GM19193 (cell line): ENCODE measurements at regions not wholly inside any gene's neighbourhood (a gene's known extent, or its start where the extent isn't known, plus 50 kb on each side); places are given as distances from the start of the nearest gene placed in this dataset.

Source experiments
- POLR2A ChIP-seq: IDR thresholded peaks from 4 replicates; pipeline ENCODE4 v1.6.1; 2011; ENCODE audit not compliant: insufficient read depth, insufficient read length; ENCODE audit errors: extremely low read depth

DNA sequence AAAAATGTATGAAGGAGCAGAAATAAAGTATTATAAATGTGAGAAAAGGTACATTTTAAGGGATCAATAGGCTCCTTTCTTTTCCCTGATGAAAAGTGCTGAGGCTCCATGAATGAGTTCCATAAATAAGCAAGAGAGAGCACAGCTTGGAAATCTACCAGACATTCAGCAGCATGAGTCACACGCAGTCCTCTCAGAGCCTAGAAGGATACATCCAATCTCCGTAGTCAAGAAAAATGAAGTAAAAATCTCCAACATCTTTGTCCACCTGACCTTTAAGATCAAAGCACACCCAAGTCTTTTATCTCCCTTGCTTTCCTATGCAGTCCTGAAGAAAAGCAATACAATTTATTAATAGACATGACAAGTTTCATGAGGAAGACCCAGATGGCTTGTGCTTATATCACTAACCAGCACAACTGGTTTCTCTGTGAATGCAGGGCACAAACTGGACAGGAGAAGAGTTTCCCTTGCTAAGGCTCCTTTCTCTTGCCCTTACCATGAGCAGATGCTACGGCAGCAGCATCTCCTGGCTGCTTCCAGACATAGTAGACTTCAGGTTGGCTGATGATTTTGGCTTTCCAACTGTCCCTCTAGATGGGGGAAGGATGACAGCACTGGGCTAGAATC, 730.8 kb downstream of the EFNB2 start:
- no peak for TF ChIP-seq POLR2A

DNA sequence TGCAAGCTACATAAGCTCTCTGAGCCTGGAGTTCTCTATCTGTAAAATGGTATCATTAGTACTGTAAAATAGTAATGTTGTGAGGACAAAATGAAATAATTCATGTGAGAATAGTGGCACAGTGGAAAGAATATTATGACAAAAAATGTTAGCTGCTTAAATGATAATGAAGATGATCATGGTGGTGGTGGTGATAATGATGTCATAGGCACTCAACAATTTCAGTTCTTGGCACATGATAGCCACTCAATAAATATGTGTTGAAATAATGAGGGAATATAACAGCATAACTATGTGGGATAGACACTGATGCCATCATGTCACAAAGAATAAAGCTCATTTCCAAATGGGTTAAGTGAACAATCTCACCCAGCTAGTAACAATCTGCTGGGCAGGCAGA, 736.3 kb downstream of the EFNB2 start:
- TF ChIP-seq POLR2A: no peak

DNA sequence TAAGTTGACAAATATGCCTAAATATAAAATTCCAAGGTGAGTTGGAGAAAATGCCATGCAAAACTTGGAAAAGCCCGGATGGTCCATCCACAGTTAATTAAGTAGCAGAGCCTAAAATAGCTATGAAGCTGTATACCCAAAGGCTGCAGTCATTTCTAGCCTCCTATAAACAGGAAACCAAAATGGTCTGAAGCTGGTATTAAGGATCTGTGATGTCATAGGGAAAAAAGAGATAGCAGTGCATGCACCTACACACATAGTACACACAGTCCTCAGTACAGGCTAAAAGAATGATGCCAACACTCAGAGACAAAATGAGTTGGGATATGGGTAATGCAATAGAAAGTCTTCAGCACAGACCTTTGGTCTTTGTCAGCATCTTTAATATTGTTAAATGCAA, 736.9 kb downstream of the EFNB2 start:
- TF ChIP-seq POLR2A: no peak

DNA sequence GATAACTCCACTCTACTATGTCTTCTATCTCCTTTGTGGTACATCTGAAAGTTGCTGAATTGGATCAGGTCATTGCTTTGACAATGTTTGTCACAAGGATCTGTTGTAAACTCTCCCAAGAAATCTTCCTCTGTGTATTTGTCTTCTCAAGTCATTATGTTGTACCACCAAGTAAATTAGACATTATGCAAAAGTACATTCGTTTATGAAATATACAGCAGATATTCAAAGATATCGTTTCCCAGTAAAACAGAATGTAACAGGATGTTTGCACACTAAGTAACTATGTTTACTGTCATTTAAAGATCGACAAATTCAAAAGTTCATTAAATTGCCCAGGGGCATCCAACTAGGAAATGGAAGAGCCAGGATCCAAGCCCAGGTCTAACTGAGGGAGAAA, 739.4 kb downstream of the EFNB2 start:
- TF ChIP-seq POLR2A: no peak

DNA sequence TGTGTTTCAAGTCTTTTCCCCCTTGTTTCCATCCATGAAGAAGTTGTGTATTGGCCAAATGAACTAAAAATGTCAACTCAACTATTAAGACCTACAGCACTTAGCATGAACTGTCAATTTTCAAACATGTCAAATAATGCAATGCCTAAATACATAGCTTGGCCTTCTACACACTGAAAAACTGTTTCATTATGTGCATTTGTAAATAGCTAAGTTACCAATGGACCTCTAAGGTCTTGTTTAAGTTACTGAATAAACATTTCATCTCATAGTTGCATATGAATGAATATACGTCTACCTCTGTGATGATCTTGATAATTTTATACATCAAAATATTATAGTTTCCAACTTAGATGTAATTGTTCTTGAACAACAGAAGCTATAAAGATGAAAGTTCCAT, 744.5 kb downstream of the EFNB2 start:
- no peak for TF ChIP-seq POLR2A

DNA sequence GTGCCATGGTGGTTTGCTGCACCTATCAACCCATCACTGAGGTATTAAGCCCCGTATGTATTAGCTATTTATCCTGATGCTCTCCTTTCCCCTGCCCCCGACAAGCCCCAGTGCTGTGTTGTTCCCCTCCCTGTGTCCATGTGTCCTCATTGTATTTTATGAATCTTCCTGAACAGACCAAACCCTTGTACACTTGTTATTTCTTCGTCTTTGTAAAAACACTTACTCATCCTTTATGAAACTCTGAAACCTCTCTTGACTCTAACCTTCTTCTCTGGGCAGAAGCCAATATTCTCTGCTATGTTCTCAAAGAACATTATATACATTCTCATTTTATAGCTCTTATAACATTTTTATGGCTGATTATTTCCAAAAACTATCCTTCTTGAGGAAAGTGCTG, 746.9 kb downstream of the EFNB2 start:
- no peak for TF ChIP-seq POLR2A

DNA sequence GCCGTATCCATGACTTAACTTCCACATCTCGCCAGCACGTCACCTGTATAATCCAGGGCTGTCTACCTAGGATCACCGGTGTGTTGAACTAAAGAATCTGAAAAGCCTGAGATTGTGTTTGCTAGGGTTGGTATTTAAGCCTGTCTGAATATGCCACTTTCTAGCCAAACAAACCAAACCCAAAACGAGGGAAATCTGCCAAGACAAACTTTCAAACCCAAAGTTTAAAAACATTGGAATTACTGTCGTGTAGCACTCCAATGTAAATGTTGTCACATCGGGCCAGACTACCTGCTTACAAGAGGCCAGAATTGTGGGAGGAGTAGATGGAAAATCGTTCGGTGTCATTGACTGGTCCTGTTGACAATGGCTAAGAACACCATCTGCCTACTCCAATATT, 747.8 kb downstream of the EFNB2 start:
- no peak for TF ChIP-seq POLR2A

DNA sequence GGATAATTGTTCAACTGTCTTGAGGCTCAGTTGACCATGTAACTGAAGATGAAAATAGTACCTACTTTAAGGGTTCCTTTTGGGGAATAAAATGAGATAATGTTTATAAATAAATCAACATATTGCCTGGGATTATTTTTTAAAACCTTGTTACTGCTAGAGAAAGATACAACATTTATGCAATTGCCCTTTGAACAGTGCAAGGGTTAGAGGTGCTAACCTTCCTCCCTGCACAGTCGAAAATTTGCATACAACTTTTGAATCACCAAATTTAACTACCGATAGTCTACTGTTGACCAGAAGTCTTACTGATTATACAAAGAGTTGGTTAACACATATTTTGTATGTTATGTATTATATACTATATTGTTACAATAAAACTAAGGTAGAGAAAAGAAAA, 750.0 kb downstream of the EFNB2 start:
- TF ChIP-seq POLR2A: no peak

DNA sequence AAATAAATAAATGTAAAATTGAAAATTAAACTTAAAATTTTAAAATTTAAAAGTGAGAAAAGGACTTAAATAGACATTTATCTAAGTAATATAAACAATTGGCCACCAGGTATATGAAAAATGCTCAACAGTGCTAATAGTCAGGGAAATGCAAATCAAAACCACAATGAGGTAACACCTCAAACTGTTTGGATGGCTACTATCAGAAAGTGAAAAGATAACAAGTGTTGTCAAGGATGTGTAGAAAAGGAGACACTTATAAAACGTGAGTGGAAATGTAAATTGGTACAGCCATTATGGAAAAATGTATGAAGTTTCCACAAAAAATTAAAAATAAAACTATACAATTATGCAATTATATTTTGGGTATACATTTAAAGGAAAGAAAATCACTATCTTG, 752.2 kb downstream of the EFNB2 start:
- no peak for TF ChIP-seq POLR2A

DNA sequence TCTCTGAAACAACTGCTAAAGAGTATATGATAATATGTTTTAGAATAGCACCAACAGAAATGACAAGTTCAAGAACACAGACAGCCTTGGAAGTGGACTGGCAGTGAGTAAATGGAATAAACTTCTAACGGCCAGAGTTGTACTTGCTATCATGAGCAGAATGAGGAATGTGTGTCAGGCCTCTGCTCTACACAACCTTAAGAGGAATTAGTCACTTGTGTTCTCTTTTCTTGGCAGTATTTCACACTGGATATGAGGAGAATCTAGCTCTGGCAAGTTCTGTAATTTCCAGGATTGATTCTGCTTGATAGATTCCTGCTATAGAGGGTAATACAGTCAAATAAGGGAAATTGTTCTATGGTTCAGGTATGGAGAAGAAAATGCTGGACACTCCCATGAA, 757.3 kb downstream of the EFNB2 start:
- no peak for TF ChIP-seq POLR2A

DNA sequence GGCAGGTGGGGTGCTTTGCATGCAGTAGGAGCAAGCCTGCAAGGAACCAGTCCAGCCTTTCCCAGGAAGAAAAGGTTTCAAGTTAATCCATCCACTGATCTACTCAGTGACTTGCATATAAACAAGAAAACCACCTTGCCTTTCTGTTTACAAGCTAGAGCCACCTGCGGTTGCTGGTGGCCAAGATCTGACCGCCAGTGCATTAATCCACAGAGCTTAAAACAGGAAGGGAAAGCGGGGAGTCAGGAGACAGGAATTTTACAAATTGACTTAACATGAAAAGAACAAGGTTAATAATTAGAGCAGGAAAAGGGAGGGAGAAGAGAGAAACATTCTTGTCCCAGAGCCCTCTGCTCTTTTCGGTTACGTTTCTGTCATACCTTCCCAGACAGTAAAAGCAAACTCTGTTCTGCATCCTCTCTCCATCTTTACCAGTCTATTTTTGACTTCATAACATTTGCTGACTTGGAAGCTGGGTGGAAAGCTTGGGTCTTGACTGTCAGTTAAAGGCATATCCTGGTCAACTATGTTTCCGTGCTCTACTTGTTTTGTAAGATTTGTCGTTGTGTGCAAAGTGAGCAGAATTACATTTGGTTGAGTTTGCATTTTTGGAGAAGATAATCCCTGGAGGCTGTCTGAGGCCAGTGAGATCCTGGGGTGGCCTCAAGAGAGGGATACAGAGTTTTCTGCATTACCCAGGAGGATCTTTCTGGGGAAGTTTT, 760.6 kb downstream of the EFNB2 start:
- no peak for TF ChIP-seq POLR2A

DNA sequence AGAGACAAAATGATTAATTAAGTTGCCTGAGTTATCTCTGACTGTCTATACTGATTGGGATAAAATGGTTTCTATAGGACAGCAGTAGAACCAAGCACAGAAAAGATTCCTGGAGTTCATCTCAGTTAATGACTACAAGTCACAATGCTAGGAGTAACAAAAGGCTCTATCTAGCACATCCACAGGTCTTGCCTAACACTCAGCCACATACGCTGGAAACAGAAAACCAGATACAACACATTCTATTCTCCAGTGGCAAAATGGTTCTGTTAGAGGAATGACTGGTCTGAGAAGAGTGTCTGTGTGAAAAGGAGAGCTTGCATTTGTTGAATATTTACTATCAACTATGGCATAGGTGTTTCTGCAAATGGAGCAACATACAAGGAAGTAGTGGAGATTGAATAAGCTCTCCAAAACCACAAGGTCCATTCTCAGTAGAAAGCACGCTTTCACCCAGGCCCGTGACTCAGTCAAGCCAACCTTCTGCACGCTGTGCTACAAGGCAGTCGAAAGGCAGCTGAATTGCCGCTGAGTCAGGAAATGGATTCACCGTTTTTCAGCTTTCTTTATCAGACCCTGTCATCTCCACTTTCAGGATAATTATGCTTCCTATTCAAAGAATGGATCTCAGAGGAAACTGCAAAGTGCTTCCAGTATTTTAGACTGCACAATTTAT, 761.5 kb downstream of the EFNB2 start:
- TF ChIP-seq POLR2A: no peak

DNA sequence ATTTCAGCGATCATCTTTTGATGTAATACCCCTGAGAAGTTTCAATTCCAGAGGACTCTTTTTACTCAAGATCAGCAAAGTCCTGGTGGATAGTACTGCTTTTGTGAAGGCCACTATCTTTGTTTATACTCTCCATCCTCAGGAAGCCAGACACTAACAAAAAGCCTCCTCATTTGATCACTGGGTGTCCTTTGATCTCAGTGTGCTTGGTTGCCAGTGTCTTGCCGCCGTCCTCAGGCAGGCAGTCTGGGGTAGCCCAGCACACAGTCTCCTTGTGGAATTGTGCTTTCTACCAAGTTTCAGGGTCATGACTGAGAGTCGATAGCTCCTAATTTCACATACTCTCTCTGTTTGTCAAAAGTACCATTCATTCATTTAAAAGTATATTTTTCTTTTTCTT, 762.2 kb downstream of the EFNB2 start:
- no peak for TF ChIP-seq POLR2A

DNA sequence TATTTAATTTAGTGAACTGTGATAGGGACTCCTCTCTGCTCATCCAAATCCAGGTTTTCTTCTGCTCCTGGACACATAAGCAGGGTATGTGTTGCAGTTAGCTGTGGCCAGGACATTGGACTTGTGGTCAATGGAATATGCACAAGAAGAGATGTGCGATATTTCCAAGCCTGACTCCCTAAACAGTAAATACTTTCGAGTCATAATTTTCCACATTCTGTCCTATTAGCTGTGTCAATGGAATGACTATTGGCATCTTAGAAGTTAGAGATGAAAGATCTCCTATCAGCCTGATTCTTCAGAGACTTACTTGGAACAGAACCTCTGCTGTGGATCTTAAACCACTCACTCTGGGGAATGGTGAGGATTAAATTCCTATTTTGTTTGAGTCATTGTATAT, 771.0 kb downstream of the EFNB2 start:
- TF ChIP-seq POLR2A: no peak

DNA sequence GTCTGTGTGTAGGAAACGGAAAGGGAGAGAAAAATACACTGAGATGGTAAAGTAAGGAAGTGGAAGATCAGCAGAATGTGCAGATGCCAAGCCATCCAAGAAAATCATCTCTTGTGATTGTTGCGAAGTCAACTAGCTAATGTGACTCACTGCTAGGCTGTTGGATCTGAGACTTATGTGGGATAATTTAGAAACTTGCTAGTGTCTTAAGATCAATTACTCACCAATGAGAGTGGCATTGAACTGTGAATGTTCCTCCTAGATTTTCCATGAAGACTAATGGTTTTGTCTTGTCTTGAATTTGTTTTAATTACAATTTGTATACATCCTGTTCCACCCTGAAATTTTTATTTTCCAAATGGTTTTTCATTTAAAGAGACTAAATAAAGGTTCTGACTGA, 771.6 kb downstream of the EFNB2 start:
- TF ChIP-seq POLR2A: no peak

DNA sequence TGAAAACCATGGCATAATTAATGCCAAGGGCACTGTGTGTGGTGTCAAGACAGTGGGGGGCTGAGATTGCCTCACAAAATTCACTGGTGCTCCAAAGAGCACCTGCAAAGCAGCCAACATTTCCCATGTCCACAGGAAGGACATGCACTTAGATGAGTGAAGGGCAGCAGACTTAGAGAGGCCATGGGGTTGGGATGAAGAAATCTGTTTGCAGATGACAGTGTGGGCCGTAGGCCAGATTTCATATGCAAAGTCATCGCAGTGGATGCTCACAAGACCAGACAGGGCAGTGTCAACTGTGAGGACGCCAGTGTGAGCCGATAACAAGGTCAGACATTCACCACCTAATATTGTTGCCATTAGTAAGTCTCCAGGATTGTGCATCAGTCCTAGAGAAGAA, 773.4 kb downstream of the EFNB2 start:
- TF ChIP-seq POLR2A: no peak

DNA sequence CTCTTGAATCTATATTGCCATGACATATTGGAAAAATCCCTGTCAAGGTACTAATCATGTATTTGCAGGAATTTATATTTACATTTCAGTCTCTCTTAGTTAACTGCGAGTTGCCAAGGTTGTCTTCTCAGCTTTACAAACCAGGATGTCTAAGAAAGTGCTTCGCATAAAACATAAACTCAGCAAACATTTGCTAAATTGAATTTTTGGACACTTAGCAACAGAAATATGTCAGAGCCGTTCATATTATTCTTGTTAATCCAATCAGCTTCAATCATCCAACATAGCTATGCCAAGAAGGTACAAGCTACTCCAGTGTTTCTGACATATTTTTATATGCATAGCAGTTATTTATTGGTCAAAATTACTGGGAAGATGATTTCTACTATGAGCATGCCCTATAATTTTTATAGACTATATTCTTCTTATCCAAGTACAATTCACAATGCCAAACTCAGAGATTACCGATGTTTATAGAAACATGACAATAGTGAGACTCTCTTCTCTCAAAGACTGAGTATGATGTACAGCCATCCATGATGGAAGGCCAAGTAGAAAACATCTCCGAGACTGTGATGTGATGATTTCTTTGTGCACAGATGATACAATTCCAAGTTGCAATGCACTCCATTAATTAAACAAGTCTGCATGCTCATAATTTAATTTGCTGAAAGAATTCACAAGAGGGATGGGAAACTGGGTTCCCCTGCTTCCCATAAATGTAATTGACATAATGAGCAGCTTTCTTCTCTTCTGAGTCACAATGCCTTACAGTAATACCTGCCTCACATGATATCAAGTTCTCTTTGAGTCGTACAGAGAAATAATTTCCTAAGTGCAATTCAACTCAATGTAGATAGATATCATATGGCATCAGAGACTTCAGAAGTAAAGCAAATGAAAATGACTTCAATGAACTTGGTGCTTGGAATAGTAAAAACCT, 776.3 kb downstream of the EFNB2 start:
- no peak for TF ChIP-seq POLR2A
